GM12892 (cell line): ENCODE measurements at regions not wholly inside any gene's neighbourhood (a gene's known extent, or its start where the extent isn't known, plus 50 kb on each side); places are given as distances from the start of the nearest gene placed in this dataset.

Experiments
- DNase-seq: peaks from one replicate; pipeline ENCODE4 v3.0.0; 2011; ENCODE audit not compliant: insufficient read length
- FAIRE-seq: peaks from 2 replicates; lab custom pipeline; 2011; peaks lifted over from hg19 to GRCh38; lab: Jason Lieb, UNC
- POLR2A ChIP-seq: IDR thresholded peaks from 2 replicates; pipeline ENCODE4 v1.6.1; 2011; ENCODE audit warnings: low read depth, low read length, control low read depth
- POLR2AphosphoS5 ChIP-seq: IDR thresholded peaks from 2 replicates; pipeline ENCODE4 v1.6.1; 2011; ENCODE audit warnings: low read depth, low read length, control low read depth
- TAF1 ChIP-seq: IDR thresholded peaks from 2 replicates; pipeline ENCODE4 v1.6.1; 2011; ENCODE audit warnings: low read depth, mild to moderate bottlenecking, control low read depth, low read length, borderline replicate concordance

- DNase-seq (no peak), FAIRE-seq (no peak)
- TF ChIP-seq POLR2AphosphoS5: no peak
- TF ChIP-seq POLR2A: no peak
- TF ChIP-seq TAF1: no peak
These were observed 1932.0 kb downstream of the SUCLG1 start for GRCh38 chr2:82527124-82527523.

GRCh38 chr2:82526277-82526676, 1932.8 kb downstream of the SUCLG1 start:
- FAIRE-seq: no peak
- TF ChIP-seq POLR2A (no peak), TAF1 (no peak), POLR2AphosphoS5 (no peak)
- no peak for DNase-seq

GRCh38 chr2:82525744-82526143, 1933.3 kb downstream of the SUCLG1 start:
- no peak for FAIRE-seq
- no peak for DNase-seq
- TF ChIP-seq TAF1: no peak
- TF ChIP-seq POLR2AphosphoS5: no peak
- no peak for TF ChIP-seq POLR2A

- no peak for FAIRE-seq
- DNase-seq: no peak
- no peak for TF ChIP-seq TAF1
- no peak for TF ChIP-seq POLR2AphosphoS5
- TF ChIP-seq POLR2A: no peak
These were observed 1934.3 kb downstream of the SUCLG1 start for GRCh38 chr2:82524826-82525225.

- TF ChIP-seq POLR2A: no peak
- no peak for TF ChIP-seq TAF1
- no peak for TF ChIP-seq POLR2AphosphoS5
- FAIRE-seq: no peak
- no peak for DNase-seq
These were observed 1947.2 kb downstream of the SUCLG1 start for GRCh38 chr2:82511894-82512293.

- DNase-seq (no peak), FAIRE-seq (no peak)
- TF ChIP-seq POLR2A (no peak), POLR2AphosphoS5 (no peak), TAF1 (no peak)
These were observed 1950.4 kb downstream of the SUCLG1 start for GRCh38 chr2:82508702-82509101.

- no peak for TF ChIP-seq POLR2AphosphoS5
- no peak for TF ChIP-seq POLR2A
- no peak for TF ChIP-seq TAF1
- no peak for DNase-seq
- no peak for FAIRE-seq
These were observed 1951.4 kb downstream of the SUCLG1 start for GRCh38 chr2:82507657-82508056.

- DNase-seq: no peak
- TF ChIP-seq POLR2AphosphoS5: no peak
- TF ChIP-seq TAF1: no peak
- TF ChIP-seq POLR2A: no peak
- no peak for FAIRE-seq
These were observed 1957.9 kb downstream of the SUCLG1 start for GRCh38 chr2:82501217-82501616.

- TF ChIP-seq POLR2AphosphoS5 (no peak), POLR2A (no peak), TAF1 (no peak)
- no peak for FAIRE-seq
- DNase-seq: no peak
These were observed 1960.2 kb downstream of the SUCLG1 start for GRCh38 chr2:82498777-82499443.

GRCh38 chr2:82494739-82495138, 1964.3 kb downstream of the SUCLG1 start:
- no peak for FAIRE-seq
- TF ChIP-seq POLR2A (no peak), POLR2AphosphoS5 (no peak), TAF1 (no peak)
- DNase-seq: no peak

GRCh38 chr2:82491591-82491990, 1967.5 kb downstream of the SUCLG1 start:
- DNase-seq: no peak
- TF ChIP-seq POLR2A (no peak), POLR2AphosphoS5 (no peak), TAF1 (no peak)
- no peak for FAIRE-seq

GRCh38 chr2:82487354-82487753, 1971.7 kb downstream of the SUCLG1 start:
- no peak for FAIRE-seq
- TF ChIP-seq POLR2AphosphoS5: no peak
- TF ChIP-seq TAF1: no peak
- TF ChIP-seq POLR2A: no peak
- DNase-seq: no peak
